Psoas muscle (tissue), 7 donors: ENCODE measurements at regions not wholly inside any gene's neighbourhood (a gene's known extent, or its start where the extent isn't known, plus 50 kb on each side); places are given as distances from the start of the nearest gene placed in this dataset.
A peak's percentile ranks its signal among the peaks of the same experiment; 100 is the strongest.

ENCODE experiments used
- ATAC-seq, 4 donors: fragments of 200-7000 bp; cut with Tn5 transposase; one replicate each; pipeline ENCODE4 v1.9.1; 2020; ENCODE audit warnings: moderate library complexity in 3 of 4, mild to moderate bottlenecking in 2 of 4
- DNase-seq, 2 donors: peaks; one replicate each; pipeline ENCODE4 v3.0.0-alpha.2; 2020
- H3K27ac ChIP-seq: fragments of 200-600 bp; one replicate; pipeline ENCODE4 v1.8.0; 2022
- H3K27me3 ChIP-seq, 3 donors: fragments of 200-600 bp in 1 of 3; one replicate each; pipeline versions ENCODE4 v1.6.1 to v1.8.0; 2013 to 2022; ENCODE audit warnings: low read length in 2 of 3, mild to moderate bottlenecking in 2 of 3, moderate library complexity in 1 of 3; ENCODE audit not compliant: insufficient read depth in 3 of 3
- H3K36me3 ChIP-seq, 2 donors: fragments of 200-600 bp in 1 of 2; one replicate each; pipeline versions ENCODE4 v1.6.1 to v1.8.0; 2013 to 2022; ENCODE audit warnings: low read depth in 1 of 2, mild to moderate bottlenecking in 1 of 2, moderate library complexity in 1 of 2; ENCODE audit not compliant: insufficient read depth in 1 of 2
- H3K4me1 ChIP-seq: fragments of 200-600 bp; one replicate; pipeline ENCODE4 v1.8.0; 2022
- H3K4me3 ChIP-seq: fragments of 200-600 bp; one replicate; pipeline ENCODE4 v1.8.0; 2022; ENCODE audit warnings: mild to moderate bottlenecking
- H3K9me3 ChIP-seq: fragments of 200-600 bp; one replicate; pipeline ENCODE4 v1.8.0; 2022
- CTCF ChIP-seq: fragments of 200-600 bp; IDR thresholded peaks from one replicate; pipeline ENCODE4 v1.8.0; 2022; ENCODE audit warnings: antibody characterized with exemption
- WGBS, 3 donors: extraction: QIAGEN DNeasy Blood & Tissue Kit; methylation state at CpG; one replicate each; pipeline versions ENCODE4 v1.1.6 to v1.1.7; 2013; 5-methylcytosine and 5-hydroxymethylcytosine counted together
- intact Hi-C, 2 donors: fragments of 100-400 bp; cut with DNase I; formaldehyde crosslinking; loops; one replicate each; pipeline versions ENCODE4 v1.11.0 to v1.14.2; 2022
- donor health status: healthy with polysubstance abuse.
- donor health status: DM: no; HTN: no; CAD: no; lungs with moderate emphysema.
- donor health status: Bipolar disorder and iron deficiency.
- donor health status: healthy.
- donor health status: DM: yes; HTN: yes; CAD: no.
- donor health status: DM: no; HTN: no; CAD: no.
- donor health status: DM: yes; HTN: yes; CAD: no.

GRCh38 chr5:62000646-62001045 is 305.4 kb upstream of the KIF2A start:
- DNase-seq (no peak), ATAC-seq (no peak)
- intact Hi-C loops: no loop called here
- no peak for TF ChIP-seq CTCF
- no peaks in the 10 kb centered on the region for H3K9me3 ChIP-seq
- no peaks in the 10 kb centered on the region for H3K4me1 ChIP-seq
- no peaks in the 10 kb centered on the region for H3K36me3 ChIP-seq
- peaks cover 0 to 3% (median 0%) of the 10 kb centered on the region in 3 donors for H3K27me3 ChIP-seq
- no peak overlapping the region for H3K4me3 ChIP-seq
- no peak overlapping the region for H3K27ac ChIP-seq

DNA sequence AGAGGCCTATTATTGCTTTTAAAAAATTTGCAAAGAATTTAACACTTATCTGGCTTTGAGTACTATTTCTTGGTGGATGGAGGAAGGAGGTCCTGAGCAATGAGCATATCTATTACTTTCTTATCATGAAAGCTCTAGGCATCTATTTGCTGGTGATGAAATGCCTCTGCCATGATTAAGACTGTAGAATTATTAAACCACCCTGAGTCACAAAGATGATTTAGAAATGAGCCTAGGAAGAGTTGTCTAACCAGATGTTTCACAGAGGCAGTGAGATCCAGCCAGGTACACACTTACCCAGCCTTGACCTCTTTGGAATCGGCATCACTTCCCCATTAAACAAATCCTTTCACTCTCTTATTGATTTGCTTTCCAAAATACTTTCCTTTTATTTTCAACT is 304.4 kb upstream of the KIF2A start:
- no peak for ATAC-seq
- Histone ChIP-seq H3K27ac (no peak overlapping the region), H3K4me3 (no peak overlapping the region), H3K4me1 (no peaks in the 10 kb centered on the region), H3K36me3 (no peaks in the 10 kb centered on the region), H3K27me3 (peaks cover 0 to 3% (median 0%) of the 10 kb centered on the region in 3 donors), H3K9me3 (no peaks in the 10 kb centered on the region)
- intact Hi-C loops: no loop called here
- no peak for TF ChIP-seq CTCF
- WGBS, 3 donors: 77 to 94% (median 92%) methylated on average over 1 of the region's 1 CpG
- DNase-seq: no peak

DNA sequence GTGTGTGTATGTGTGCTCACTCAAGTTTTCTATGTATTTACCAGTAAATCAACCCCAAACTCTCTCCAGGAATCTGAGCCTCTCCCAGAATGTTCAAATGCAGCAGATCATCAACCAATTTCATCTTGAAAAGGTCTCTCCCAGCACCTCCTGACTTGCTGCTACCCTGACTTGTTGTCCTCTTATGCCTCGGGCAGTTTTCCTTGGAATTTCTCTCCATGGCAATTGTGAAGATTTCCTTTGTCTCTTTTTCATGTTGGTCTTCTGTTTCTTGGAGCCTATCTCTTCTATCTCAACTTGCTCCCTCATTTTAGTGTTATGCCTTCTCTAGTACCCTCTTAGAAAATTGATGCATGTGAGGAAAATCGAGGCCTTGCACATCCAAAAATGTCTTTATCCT is 303.6 kb upstream of the KIF2A start:
- no peak overlapping the region for H3K27ac ChIP-seq
- no peaks in the 10 kb centered on the region for H3K9me3 ChIP-seq
- no peak for TF ChIP-seq CTCF
- no peak overlapping the region for H3K4me3 ChIP-seq
- DNase-seq (no peak), ATAC-seq (no peak)
- 55 to 60% (median 55%) methylated on average over 2 of the region's 2 CpGs for WGBS, 3 donors
- H3K36me3 ChIP-seq: no peaks in the 10 kb centered on the region
- H3K4me1 ChIP-seq: no peaks in the 10 kb centered on the region
- intact Hi-C loops: no loop called here
- peaks cover 0 to 3% (median 0%) of the 10 kb centered on the region in 3 donors for H3K27me3 ChIP-seq

DNA sequence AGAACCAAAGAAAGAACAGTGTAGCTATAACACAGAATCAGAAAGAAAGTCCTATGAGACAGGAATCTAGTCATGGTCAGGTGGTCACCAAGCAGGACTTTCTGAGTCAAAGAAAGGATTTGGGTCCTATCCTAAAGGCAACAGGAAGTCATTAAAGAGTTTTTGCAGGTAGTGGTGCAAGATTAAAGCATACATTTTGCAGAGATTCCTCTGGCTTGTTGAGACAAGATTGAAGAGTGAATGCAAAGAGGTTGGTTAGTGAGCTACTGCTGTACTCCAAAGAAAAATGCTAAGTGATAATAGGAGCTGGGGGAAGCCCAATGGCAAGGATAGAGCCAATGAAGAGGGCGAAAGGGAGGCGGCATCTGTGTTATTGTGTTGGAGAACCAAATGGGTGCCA is 300.5 kb upstream of the KIF2A start:
- H3K27me3 ChIP-seq: peaks cover 0 to 3% (median 0%) of the 10 kb centered on the region in 3 donors
- 85 to 90% (median 86%) methylated on average over 2 of the region's 2 CpGs for WGBS, 3 donors
- TF ChIP-seq CTCF: no peak
- no peak overlapping the region for H3K27ac ChIP-seq
- DNase-seq (no peak), ATAC-seq (no peak)
- no peaks in the 10 kb centered on the region for H3K9me3 ChIP-seq
- H3K36me3 ChIP-seq: no peaks in the 10 kb centered on the region
- no peak overlapping the region for H3K4me3 ChIP-seq
- intact Hi-C loops: no loop called here
- H3K4me1 ChIP-seq: no peaks in the 10 kb centered on the region

GRCh38 chr5:62007457-62007856 is 298.5 kb upstream of the KIF2A start:
- Histone ChIP-seq H3K9me3 (no peaks in the 10 kb centered on the region), H3K4me3 (no peak overlapping the region), H3K4me1 (no peaks in the 10 kb centered on the region), H3K27ac (no peak overlapping the region), H3K27me3 (peaks cover 0 to 3% (median 0%) of the 10 kb centered on the region in 3 donors), H3K36me3 (no peaks in the 10 kb centered on the region)
- WGBS, 3 donors: 32 to 50% (median 40%) methylated on average over 3 of the region's 3 CpGs
- DNase-seq (peak; percentile 23 to 46), ATAC-seq (peak in 1 of 4 donors; percentile 27)
- TF ChIP-seq CTCF: no peak
- intact Hi-C loops: no loop called here
